HG02852 (cell line): ENCODE measurements at regions not wholly inside any gene's neighbourhood (a gene's known extent, or its start where the extent isn't known, plus 50 kb on each side); places are given as distances from the start of the nearest gene placed in this dataset.

ENCODE experiments used
- ATAC-seq: cut with Tn5 transposase; IDR thresholded peaks from one replicate; pipeline ENCODE4 v1.9.1; 2021; ENCODE audit warnings: mild to moderate bottlenecking, moderate library complexity; ENCODE audit not compliant: unreplicated experiment

- ATAC-seq: no peak
Observed at GRCh38 chr16:72523087-72523486, 351.1 kb upstream of the PMFBP1 start.

GRCh38 chr16:72517154-72517553, 345.2 kb upstream of the PMFBP1 start:
- ATAC-seq: no peak

GRCh38 chr16:72511171-72511570, 339.2 kb upstream of the PMFBP1 start:
- no peak for ATAC-seq

GRCh38 chr16:72508191-72508590, 336.2 kb upstream of the PMFBP1 start:
- no peak for ATAC-seq

- ATAC-seq: no peak
Observed at GRCh38 chr16:72502594-72503005, 330.6 kb upstream of the PMFBP1 start.

- no peak for ATAC-seq
Observed at GRCh38 chr16:72501739-72502593, 330.0 kb upstream of the PMFBP1 start.

- no peak for ATAC-seq
Observed at GRCh38 chr16:72500545-72500944, 328.6 kb upstream of the PMFBP1 start.

GRCh38 chr16:72493716-72494415, 321.9 kb upstream of the PMFBP1 start:
- no peak for ATAC-seq

- ATAC-seq: no peak
Observed at GRCh38 chr16:72487283-72487682, 315.3 kb upstream of the PMFBP1 start.

- no peak for ATAC-seq
Observed at GRCh38 chr16:72482695-72483094, 310.7 kb upstream of the PMFBP1 start.

GRCh38 chr16:72481419-72481818, 309.5 kb upstream of the PMFBP1 start:
- ATAC-seq: no peak

GRCh38 chr16:72480911-72481310, 309.0 kb upstream of the PMFBP1 start:
- no peak for ATAC-seq

- ATAC-seq: no peak
Observed at GRCh38 chr16:72475688-72476087, 303.7 kb upstream of the PMFBP1 start.

GRCh38 chr16:72474501-72475123, 302.7 kb upstream of the PMFBP1 start:
- ATAC-seq: no peak

GRCh38 chr16:72473631-72474030, 301.7 kb upstream of the PMFBP1 start:
- no peak for ATAC-seq

GRCh38 chr16:72471317-72471924, 299.5 kb upstream of the PMFBP1 start:
- ATAC-seq: no peak

GRCh38 chr16:72470541-72470940, 298.6 kb upstream of the PMFBP1 start:
- ATAC-seq: no peak

- no peak for ATAC-seq
Observed at GRCh38 chr16:72469932-72470331, 298.0 kb upstream of the PMFBP1 start.

GRCh38 chr16:72468582-72468981, 296.6 kb upstream of the PMFBP1 start:
- ATAC-seq: no peak

GRCh38 chr16:72467157-72467759, 295.3 kb upstream of the PMFBP1 start:
- no peak for ATAC-seq
